HEK293 (cell line): ENCODE measurements at regions not wholly inside any gene's neighbourhood (a gene's known extent, or its start where the extent isn't known, plus 50 kb on each side); places are given as distances from the start of the nearest gene placed in this dataset.

Source experiments
- KLF10 ChIP-seq: fragments of 450-650 bp; IDR thresholded peaks from 2 replicates; pipeline ENCODE4 v1.5.1; 2018; ENCODE audit warnings: missing biosample characterization, mild to moderate bottlenecking, missing genetic modification characterization
- MEIS1 ChIP-seq: sonication (generic); formaldehyde crosslinking; IDR thresholded peaks from 2 replicates; pipeline ENCODE4 v1.8.1; 2022; ENCODE audit warnings: missing genetic modification reagents, mild to moderate bottlenecking, borderline replicate concordance
- RBAK ChIP-seq: fragments of 450-650 bp; formaldehyde crosslinking; IDR thresholded peaks from 2 replicates; pipeline ENCODE4 v1.5.1; 2016; ENCODE audit warnings: missing biosample characterization, missing genetic modification characterization
- SCRT2 ChIP-seq: fragments of 450-650 bp; formaldehyde crosslinking; IDR thresholded peaks from 2 replicates; pipeline ENCODE4 v1.5.1; 2016; ENCODE audit warnings: missing biosample characterization, missing genetic modification characterization
- SETDB1 ChIP-seq: IDR thresholded peaks from one replicate; pipeline ENCODE4 v1.6.1; 2017; ENCODE audit warnings: mild to moderate bottlenecking, low read length, moderate library complexity, mixed read lengths; ENCODE audit not compliant: insufficient read length
- YY2 ChIP-seq: fragments of 450-650 bp; formaldehyde crosslinking; IDR thresholded peaks from 2 replicates; pipeline ENCODE4 v1.5.1; 2016; ENCODE audit warnings: missing biosample characterization, missing genetic modification characterization
- ZBTB48 ChIP-seq: fragments of 450-650 bp; formaldehyde crosslinking; IDR thresholded peaks from 2 replicates; pipeline ENCODE4 v1.5.1; 2016; ENCODE audit warnings: missing biosample characterization, missing genetic modification characterization
- ZNF112 ChIP-seq: fragments of 450-650 bp; formaldehyde crosslinking; IDR thresholded peaks from 2 replicates; pipeline ENCODE4 v1.5.0; 2017; ENCODE audit warnings: missing biosample characterization, missing genetic modification characterization
- ZNF114 ChIP-seq: fragments of 450-650 bp; formaldehyde crosslinking; IDR thresholded peaks from 2 replicates; pipeline ENCODE4 v1.5.0; 2017; ENCODE audit warnings: missing biosample characterization, missing genetic modification characterization
- ZNF335 ChIP-seq: fragments of 450-650 bp; formaldehyde crosslinking; conservative IDR thresholded peaks from 2 replicates; pipeline ENCODE4 v1.5.1; 2016; ENCODE audit warnings: missing biosample characterization, missing genetic modification characterization
- ZNF391 ChIP-seq: fragments of 450-650 bp; formaldehyde crosslinking; IDR thresholded peaks from 2 replicates; pipeline ENCODE4 v1.5.1; 2016; ENCODE audit warnings: low read depth, missing biosample characterization, missing genetic modification characterization, borderline replicate concordance
- ZNF394 ChIP-seq: fragments of 450-650 bp; formaldehyde crosslinking; IDR thresholded peaks from 2 replicates; pipeline ENCODE4 v1.5.1; 2016; ENCODE audit warnings: missing biosample characterization, missing genetic modification characterization, mild to moderate bottlenecking, moderate library complexity, borderline replicate concordance
- ZNF404 ChIP-seq: fragments of 450-650 bp; formaldehyde crosslinking; IDR thresholded peaks from 2 replicates; pipeline ENCODE4 v1.5.1; 2017; ENCODE audit warnings: missing biosample characterization, missing genetic modification characterization
- ZNF473 ChIP-seq: fragments of 450-650 bp; formaldehyde crosslinking; IDR thresholded peaks from 2 replicates; pipeline ENCODE4 v1.5.1; 2017; ENCODE audit warnings: missing biosample characterization, missing genetic modification characterization
- ZNF561 ChIP-seq: fragments of 450-650 bp; IDR thresholded peaks from 2 replicates; pipeline ENCODE4 v1.5.1; 2018; ENCODE audit warnings: missing biosample characterization, missing genetic modification characterization, borderline replicate concordance
- ZNF670 ChIP-seq: fragments of 450-650 bp; formaldehyde crosslinking; IDR thresholded peaks from 2 replicates; pipeline ENCODE4 v1.5.1; 2016; ENCODE audit warnings: missing biosample characterization, missing genetic modification characterization, low read depth
- ZNF76 ChIP-seq: fragments of 450-650 bp; formaldehyde crosslinking; IDR thresholded peaks from 2 replicates; pipeline ENCODE4; 2016; ENCODE audit warnings: low read depth, missing biosample characterization, missing genetic modification characterization, borderline replicate concordance
- ZNF785 ChIP-seq: fragments of 450-650 bp; formaldehyde crosslinking; IDR thresholded peaks from 2 replicates; pipeline ENCODE4 v1.5.1; 2016; ENCODE audit warnings: missing biosample characterization, missing genetic modification characterization
- ZNF830 ChIP-seq: fragments of 450-650 bp; IDR thresholded peaks from 2 replicates; pipeline ENCODE4 v1.5.0; 2018; ENCODE audit warnings: missing biosample characterization, missing genetic modification characterization, low read depth, mild to moderate bottlenecking, moderate library complexity
- TF ChIP-seq, protein P1 (sequence below): fragments of 450-650 bp; formaldehyde crosslinking; IDR thresholded peaks from 2 replicates; pipeline ENCODE4 v1.5.1; 2016; ENCODE audit warnings: missing biosample characterization, missing genetic modification characterization
- TF ChIP-seq, protein P2 (sequence below): fragments of 450-650 bp; formaldehyde crosslinking; IDR thresholded peaks from 2 replicates; pipeline ENCODE4 v1.5.1; 2017; ENCODE audit warnings: missing biosample characterization, missing genetic modification characterization
- TF ChIP-seq, protein P3 (sequence below): fragments of 450-650 bp; formaldehyde crosslinking; IDR thresholded peaks from 2 replicates; pipeline ENCODE4 v1.5.1; 2016; ENCODE audit warnings: missing biosample characterization, missing genetic modification characterization
- TF ChIP-seq, protein P4 (sequence below): fragments of 450-650 bp; formaldehyde crosslinking; IDR thresholded peaks from 2 replicates; pipeline ENCODE4 v1.5.1; 2016; ENCODE audit warnings: missing biosample characterization, missing genetic modification characterization
- TF ChIP-seq, protein P5 (sequence below): fragments of 450-650 bp; formaldehyde crosslinking; IDR thresholded peaks from 2 replicates; pipeline ENCODE4 v1.5.1; 2016; ENCODE audit warnings: missing biosample characterization, missing genetic modification characterization
- TF ChIP-seq, protein P6 (sequence below): fragments of 450-650 bp; formaldehyde crosslinking; IDR thresholded peaks from 2 replicates; pipeline ENCODE4 v1.5.1; 2016; ENCODE audit warnings: missing biosample characterization, missing genetic modification characterization
- TF ChIP-seq, protein P7 (sequence below): fragments of 450-650 bp; IDR thresholded peaks from 2 replicates; pipeline ENCODE4 v1.5.1; 2018; ENCODE audit warnings: missing biosample characterization, mild to moderate bottlenecking, missing genetic modification characterization

DNA sequence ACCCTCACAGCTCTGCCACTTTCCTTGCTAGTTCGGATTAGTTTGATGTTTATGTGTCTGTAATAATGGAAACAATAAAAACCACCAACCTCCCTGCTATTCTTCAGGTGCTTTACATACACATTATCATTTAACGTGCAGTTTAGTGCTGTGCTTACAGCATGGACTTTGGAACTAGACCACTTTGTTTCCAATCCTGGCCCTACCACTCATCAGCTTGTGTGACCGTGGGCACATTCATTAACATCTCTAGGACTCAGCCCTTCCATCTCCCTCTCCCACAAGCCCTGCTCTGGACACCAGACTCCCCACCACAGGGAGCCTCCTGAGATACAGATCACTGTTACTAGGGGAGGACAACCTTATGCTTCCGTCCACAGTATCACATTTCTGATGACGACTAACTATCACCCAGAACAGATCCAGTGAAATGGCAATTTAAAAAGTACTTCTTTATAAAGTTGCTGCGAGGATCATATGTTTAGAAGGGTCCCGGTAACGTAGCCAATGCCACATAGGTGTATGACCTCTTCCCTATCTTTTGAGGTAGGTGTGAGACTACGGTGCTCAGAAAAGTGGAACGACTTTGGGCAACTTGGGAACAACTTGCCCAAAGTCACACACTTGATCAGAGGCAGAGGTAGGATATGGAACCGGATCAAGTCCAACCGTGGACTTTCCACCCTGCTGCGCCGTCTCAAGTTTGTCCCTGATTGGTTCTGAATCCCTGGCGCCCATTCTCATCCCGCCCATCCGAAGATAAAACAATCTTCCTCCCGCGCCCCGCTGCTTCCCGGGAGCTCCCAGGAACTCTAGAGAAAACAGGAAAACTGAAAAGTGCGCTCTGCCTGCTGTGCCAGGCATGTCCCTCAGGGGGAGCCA, 132.4 kb upstream of the NIPBL start (continued):
- TF ChIP-seq MEIS1 (CRISPR knock-in tag) (no peak), ZNF76 (tag by site-specific recombination) (peak; percentile 9; the same call in 1 of the 2 replicates), ZNF404 (no peak), KLF10 (tag by site-specific recombination) (no peak), ZNF473 (tag by site-specific recombination) (no peak), ZNF391 (tag by site-specific recombination) (no peak; the same call in 1 of the 2 replicates), RBAK (tag by site-specific recombination) (no peak), ZNF394 (tag by site-specific recombination) (peak; percentile 84; the same call in 1 of the 2 replicates), ZNF785 (tag by site-specific recombination) (no peak), SETDB1 (no peak), ZNF830 (tag by site-specific recombination) (no peak), ZBTB48 (tag by site-specific recombination) (no peak), YY2 (tag by site-specific recombination) (no peak), ZNF335 (tag by site-specific recombination) (peak; percentile 43; the same call in 1 of the 2 replicates), ZNF670 (tag by site-specific recombination) (no peak), ZNF561 (tag by site-specific recombination) (no peak), ZNF112 (tag by site-specific recombination) (no peak), SCRT2 (tag by site-specific recombination) (no peak), ZNF114 (tag by site-specific recombination) (no peak)
- TF ChIP-seq, protein P1, sequence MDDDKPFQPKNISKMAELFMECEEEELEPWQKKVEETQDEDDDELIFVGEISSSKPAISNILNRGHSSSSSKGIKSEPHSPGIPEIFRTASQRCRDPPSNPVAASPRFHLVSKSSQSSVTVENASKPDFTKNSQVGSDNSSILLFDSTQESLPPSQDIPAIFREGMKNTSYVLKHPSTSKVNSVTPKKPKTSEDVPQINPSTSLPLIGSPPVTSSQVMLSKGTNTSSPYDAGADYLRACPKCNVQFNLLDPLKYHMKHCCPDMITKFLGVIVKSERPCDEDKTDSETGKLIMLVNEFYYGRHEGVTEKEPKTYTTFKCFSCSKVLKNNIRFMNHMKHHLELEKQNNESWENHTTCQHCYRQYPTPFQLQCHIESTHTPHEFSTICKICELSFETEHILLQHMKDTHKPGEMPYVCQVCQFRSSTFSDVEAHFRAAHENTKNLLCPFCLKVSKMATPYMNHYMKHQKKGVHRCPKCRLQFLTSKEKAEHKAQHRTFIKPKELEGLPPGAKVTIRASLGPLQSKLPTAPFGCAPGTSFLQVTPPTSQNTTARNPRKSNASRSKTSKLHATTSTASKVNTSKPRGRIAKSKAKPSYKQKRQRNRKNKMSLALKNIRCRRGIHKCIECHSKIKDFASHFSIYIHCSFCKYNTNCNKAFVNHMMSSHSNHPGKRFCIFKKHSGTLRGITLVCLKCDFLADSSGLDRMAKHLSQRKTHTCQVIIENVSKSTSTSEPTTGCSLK (tag by site-specific recombination) = no peak
- TF ChIP-seq, protein P2, sequence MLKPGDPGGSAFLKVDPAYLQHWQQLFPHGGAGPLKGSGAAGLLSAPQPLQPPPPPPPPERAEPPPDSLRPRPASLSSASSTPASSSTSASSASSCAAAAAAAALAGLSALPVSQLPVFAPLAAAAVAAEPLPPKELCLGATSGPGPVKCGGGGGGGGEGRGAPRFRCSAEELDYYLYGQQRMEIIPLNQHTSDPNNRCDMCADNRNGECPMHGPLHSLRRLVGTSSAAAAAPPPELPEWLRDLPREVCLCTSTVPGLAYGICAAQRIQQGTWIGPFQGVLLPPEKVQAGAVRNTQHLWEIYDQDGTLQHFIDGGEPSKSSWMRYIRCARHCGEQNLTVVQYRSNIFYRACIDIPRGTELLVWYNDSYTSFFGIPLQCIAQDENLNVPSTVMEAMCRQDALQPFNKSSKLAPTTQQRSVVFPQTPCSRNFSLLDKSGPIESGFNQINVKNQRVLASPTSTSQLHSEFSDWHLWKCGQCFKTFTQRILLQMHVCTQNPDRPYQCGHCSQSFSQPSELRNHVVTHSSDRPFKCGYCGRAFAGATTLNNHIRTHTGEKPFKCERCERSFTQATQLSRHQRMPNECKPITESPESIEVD (tag by site-specific recombination) = peak; percentile 63
- TF ChIP-seq, protein P3, sequence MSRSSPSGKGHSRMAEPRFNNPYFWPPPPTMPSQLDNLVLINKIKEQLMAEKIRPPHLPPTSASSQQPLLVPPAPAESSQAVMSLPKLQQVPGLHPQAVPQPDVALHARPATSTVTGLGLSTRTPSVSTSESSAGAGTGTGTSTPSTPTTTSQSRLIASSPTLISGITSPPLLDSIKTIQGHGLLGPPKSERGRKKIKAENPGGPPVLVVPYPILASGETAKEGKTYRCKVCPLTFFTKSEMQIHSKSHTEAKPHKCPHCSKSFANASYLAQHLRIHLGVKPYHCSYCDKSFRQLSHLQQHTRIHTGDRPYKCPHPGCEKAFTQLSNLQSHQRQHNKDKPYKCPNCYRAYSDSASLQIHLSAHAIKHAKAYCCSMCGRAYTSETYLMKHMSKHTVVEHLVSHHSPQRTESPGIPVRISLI (tag by site-specific recombination) = no peak
- TF ChIP-seq, protein P4, sequence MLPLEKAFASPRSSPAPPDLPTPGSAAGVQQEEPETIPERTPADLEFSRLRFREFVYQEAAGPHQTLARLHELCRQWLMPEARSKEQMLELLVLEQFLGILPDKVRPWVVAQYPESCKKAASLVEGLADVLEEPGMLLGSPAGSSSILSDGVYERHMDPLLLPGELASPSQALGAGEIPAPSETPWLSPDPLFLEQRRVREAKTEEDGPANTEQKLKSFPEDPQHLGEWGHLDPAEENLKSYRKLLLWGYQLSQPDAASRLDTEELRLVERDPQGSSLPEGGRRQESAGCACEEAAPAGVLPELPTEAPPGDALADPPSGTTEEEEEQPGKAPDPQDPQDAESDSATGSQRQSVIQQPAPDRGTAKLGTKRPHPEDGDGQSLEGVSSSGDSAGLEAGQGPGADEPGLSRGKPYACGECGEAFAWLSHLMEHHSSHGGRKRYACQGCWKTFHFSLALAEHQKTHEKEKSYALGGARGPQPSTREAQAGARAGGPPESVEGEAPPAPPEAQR (tag by site-specific recombination) = no peak
- TF ChIP-seq, protein P5, sequence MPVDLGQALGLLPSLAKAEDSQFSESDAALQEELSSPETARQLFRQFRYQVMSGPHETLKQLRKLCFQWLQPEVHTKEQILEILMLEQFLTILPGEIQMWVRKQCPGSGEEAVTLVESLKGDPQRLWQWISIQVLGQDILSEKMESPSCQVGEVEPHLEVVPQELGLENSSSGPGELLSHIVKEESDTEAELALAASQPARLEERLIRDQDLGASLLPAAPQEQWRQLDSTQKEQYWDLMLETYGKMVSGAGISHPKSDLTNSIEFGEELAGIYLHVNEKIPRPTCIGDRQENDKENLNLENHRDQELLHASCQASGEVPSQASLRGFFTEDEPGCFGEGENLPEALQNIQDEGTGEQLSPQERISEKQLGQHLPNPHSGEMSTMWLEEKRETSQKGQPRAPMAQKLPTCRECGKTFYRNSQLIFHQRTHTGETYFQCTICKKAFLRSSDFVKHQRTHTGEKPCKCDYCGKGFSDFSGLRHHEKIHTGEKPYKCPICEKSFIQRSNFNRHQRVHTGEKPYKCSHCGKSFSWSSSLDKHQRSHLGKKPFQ = no peak
- TF ChIP-seq, protein P6, sequence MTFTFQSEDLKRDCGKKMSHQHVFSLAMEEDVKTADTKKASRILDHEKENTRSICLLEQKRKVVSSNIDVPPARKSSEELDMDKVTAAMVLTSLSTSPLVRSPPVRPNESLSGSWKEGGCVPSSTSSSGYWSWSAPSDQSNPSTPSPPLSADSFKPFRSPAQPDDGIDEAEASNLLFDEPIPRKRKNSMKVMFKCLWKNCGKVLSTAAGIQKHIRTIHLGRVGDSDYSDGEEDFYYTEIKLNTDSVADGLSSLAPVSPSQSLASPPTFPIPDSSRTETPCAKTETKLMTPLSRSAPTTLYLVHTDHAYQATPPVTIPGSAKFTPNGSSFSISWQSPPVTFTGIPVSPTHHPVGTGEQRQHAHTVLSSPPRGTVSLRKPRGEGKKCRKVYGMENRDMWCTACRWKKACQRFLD (tag by site-specific recombination) = no peak
- TF ChIP-seq, protein P7, sequence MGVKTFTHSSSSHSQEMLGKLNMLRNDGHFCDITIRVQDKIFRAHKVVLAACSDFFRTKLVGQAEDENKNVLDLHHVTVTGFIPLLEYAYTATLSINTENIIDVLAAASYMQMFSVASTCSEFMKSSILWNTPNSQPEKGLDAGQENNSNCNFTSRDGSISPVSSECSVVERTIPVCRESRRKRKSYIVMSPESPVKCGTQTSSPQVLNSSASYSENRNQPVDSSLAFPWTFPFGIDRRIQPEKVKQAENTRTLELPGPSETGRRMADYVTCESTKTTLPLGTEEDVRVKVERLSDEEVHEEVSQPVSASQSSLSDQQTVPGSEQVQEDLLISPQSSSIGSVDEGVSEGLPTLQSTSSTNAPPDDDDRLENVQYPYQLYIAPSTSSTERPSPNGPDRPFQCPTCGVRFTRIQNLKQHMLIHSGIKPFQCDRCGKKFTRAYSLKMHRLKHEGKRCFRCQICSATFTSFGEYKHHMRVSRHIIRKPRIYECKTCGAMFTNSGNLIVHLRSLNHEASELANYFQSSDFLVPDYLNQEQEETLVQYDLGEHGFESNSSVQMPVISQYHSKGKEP (tag by site-specific recombination) = no peak
